ENCODE measurements at regions not wholly inside any gene's neighbourhood (a gene's known extent, or its start where the extent isn't known, plus 50 kb on each side); places are given as distances from the start of the nearest gene placed in this dataset.

DNA sequence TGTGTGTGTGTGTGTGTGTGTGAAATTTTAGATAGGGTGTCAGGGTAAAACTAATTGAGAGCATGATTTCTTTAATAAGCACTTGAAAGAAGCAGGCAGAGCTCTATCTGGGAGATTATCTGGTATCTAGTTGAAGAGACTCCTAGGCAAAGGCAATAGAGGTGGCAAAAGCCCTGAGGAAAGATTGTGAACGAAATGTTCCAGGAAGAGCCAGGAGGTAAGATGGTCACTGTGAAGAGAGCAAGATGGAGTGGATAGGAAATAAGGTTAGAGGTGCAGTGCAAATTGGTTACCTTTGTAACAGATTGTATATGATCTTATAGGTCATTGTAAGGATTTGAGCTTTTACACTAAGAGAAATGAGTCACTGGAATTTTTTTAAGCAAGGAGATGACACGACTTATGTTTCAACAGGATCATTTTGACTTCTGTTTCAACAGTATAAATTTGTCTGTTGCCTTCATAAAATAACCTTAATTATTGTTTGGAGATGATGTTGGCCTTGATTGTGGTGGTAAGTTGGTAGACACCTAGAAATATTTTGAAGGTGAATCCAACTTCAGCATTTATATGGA is 239.6 kb downstream of the PARP8 start:
- no peak for TF ChIP-seq EZH2 (IDR thresholded peaks at IDR 0.05; ENCODE audit: low read depth, unreplicated experiment)
- TF ChIP-seq, protein P1, sequence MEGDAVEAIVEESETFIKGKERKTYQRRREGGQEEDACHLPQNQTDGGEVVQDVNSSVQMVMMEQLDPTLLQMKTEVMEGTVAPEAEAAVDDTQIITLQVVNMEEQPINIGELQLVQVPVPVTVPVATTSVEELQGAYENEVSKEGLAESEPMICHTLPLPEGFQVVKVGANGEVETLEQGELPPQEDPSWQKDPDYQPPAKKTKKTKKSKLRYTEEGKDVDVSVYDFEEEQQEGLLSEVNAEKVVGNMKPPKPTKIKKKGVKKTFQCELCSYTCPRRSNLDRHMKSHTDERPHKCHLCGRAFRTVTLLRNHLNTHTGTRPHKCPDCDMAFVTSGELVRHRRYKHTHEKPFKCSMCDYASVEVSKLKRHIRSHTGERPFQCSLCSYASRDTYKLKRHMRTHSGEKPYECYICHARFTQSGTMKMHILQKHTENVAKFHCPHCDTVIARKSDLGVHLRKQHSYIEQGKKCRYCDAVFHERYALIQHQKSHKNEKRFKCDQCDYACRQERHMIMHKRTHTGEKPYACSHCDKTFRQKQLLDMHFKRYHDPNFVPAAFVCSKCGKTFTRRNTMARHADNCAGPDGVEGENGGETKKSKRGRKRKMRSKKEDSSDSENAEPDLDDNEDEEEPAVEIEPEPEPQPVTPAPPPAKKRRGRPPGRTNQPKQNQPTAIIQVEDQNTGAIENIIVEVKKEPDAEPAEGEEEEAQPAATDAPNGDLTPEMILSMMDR (conservative IDR thresholded peaks at IDR 0.05; ENCODE audit: low read depth in 2 of 2): no peak
- no peak for TF ChIP-seq NANOG (IDR thresholded peaks at IDR 0.05; ENCODE audit: borderline replicate concordance)
- no peak for TF ChIP-seq CREB1 (CRISPR knock-in tag; IDR thresholded peaks at IDR 0.05; ENCODE audit: low read depth)
- TF ChIP-seq POLR2AphosphoS5 (IDR thresholded peaks at IDR 0.05; ENCODE audit: low read depth): no peak
- TF ChIP-seq, protein P2, sequence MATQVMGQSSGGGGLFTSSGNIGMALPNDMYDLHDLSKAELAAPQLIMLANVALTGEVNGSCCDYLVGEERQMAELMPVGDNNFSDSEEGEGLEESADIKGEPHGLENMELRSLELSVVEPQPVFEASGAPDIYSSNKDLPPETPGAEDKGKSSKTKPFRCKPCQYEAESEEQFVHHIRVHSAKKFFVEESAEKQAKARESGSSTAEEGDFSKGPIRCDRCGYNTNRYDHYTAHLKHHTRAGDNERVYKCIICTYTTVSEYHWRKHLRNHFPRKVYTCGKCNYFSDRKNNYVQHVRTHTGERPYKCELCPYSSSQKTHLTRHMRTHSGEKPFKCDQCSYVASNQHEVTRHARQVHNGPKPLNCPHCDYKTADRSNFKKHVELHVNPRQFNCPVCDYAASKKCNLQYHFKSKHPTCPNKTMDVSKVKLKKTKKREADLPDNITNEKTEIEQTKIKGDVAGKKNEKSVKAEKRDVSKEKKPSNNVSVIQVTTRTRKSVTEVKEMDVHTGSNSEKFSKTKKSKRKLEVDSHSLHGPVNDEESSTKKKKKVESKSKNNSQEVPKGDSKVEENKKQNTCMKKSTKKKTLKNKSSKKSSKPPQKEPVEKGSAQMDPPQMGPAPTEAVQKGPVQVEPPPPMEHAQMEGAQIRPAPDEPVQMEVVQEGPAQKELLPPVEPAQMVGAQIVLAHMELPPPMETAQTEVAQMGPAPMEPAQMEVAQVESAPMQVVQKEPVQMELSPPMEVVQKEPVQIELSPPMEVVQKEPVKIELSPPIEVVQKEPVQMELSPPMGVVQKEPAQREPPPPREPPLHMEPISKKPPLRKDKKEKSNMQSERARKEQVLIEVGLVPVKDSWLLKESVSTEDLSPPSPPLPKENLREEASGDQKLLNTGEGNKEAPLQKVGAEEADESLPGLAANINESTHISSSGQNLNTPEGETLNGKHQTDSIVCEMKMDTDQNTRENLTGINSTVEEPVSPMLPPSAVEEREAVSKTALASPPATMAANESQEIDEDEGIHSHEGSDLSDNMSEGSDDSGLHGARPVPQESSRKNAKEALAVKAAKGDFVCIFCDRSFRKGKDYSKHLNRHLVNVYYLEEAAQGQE (IDR thresholded peaks at IDR 0.05; ENCODE audit: unreplicated experiment): no peak
- no peak for TF ChIP-seq EZH2phosphoT487 (IDR thresholded peaks at IDR 0.05; ENCODE audit: unreplicated experiment)

Measured in GM23338 (cell line).